GM18505 (cell line): ENCODE measurements at regions not wholly inside any gene's neighbourhood (a gene's known extent, or its start where the extent isn't known, plus 50 kb on each side); places are given as distances from the start of the nearest gene placed in this dataset.

Experiments
- ATAC-seq: cut with Tn5 transposase; IDR thresholded peaks from one replicate; pipeline ENCODE4 v1.9.1; 2021; ENCODE audit not compliant: unreplicated experiment
- POLR2A ChIP-seq: IDR thresholded peaks from 4 replicates; pipeline ENCODE4 v1.6.1; 2011; ENCODE audit warnings: borderline replicate concordance; ENCODE audit not compliant: insufficient read depth, insufficient read length; ENCODE audit errors: extremely low read depth

DNA sequence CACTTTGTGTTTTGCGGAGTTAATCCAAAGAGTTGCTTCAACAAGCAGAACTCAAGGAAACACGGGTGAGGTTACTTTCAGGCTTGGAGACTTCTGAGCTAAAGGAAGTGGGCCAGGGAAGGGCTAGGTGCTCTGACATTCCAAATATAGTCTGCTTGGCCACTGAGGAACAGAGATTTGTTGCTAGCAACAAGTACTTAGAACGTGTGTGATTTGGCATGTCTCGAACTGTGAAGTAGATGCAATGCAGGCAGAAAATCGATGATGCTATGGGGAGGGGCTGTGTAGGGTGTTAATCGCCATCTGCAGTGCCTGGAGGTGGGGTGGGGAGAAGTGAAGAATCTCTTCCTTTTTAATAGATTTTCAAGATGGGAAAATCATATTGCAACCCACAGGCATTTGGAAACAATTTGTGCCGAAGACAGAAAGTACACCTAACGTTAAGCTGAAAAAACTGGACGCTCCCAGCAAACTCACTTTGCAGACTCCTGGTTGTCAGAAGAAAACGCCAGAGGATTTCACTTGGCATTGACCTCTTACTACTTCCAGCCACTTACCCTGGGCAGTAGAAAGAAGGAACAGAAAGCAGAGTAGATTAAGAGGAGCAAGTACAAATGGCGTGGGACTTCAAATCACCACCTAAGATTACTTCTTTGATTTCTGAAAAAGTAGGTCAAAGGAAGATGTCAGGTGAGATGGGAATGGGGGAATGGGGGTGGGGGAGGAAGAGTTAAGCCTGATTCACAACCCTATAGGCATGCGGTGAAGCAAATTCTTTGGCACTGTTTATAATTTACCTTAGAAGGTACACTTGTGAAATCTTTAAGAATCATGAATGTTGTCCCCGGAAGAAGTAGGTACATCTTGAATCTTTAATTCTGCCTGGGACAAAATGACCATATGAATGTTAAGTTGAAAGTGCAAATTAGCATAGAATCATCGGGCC lies 314.1 kb downstream of the CD83 start:
- no peak for TF ChIP-seq POLR2A
- ATAC-seq = no peak

DNA sequence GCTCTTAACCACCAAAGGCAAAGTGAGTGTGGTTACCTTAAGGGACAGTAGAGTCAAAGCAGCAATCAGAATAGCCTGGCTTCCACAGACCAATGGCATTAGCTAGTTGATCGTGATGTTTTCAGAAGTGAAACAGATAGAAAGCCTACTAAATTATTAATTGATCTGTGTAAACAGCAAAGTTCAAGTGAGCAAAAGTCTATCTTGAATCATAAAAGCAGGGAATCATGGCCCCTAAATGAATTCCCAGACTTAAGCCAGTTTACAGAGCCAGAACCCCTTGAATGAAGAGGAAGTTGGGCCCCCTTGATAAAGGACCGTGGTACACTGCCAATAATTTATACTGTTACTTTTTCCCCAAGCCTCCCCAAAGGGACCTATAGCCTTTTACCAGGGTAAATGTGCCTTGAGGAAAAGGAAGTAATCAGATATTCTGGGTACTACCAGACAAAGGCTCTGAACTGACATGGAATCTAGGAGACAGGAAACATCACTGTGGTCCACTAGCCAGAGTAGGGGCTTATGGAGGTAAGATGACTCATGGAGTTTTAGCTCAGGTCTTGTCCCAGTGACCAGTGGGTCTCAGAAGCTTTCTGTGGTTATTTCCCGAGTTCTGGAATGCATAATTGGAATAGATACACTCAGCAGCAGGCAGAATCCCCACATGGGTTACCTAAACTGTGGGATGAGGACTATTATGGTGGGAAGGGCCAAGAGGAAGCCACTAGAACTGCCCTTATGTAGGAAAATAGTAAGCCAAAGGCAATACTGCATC lies 317.5 kb downstream of the CD83 start:
- no peak for TF ChIP-seq POLR2A
- ATAC-seq = no peak

DNA sequence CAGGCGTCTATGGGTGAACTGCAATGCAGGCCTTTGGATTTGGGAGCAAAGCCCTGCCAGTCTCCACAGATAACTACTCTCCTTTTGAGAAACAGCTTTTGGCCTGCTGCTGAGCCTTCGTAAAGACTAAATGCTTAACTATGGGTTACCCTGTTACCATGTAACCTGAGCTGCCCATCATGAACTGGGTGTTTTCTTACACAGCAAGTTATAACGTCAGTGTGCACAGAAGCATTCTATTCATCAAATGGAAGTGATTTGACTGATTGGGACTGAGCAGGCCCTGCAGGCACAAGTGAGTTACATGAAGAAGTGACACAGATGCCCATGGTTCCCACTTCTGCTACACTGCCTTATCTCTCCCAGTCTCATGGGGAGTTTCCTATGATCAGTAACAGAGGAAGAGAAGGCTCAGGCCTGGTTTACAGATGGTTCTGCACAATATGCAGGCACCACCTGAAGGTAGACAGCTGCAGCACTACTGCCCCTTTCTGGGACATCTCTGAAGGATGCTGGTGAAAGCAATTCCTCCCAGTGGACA lies 319.1 kb downstream of the CD83 start:
- ATAC-seq = no peak
- TF ChIP-seq POLR2A = no peak

DNA sequence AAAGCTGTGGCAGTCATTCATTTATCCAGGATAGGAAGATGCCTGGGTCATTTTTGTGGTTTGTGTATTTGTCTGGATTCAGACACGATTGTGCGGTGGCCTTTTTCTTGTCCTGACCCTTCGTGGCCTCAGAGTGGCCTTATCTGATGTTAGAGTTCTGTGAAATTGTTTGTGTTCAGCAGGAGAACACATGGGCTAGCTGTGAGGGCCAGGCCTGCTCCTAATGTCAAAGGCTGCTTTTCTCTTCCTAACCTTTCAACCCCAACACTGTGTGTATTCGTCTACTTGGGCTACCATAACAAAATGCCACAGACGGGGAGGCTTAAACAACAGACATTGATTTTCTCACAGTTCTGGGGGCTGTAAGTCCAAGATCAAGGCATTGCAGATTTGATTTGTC lies 321.8 kb downstream of the CD83 start:
- no peak for ATAC-seq
- no peak for TF ChIP-seq POLR2A

DNA sequence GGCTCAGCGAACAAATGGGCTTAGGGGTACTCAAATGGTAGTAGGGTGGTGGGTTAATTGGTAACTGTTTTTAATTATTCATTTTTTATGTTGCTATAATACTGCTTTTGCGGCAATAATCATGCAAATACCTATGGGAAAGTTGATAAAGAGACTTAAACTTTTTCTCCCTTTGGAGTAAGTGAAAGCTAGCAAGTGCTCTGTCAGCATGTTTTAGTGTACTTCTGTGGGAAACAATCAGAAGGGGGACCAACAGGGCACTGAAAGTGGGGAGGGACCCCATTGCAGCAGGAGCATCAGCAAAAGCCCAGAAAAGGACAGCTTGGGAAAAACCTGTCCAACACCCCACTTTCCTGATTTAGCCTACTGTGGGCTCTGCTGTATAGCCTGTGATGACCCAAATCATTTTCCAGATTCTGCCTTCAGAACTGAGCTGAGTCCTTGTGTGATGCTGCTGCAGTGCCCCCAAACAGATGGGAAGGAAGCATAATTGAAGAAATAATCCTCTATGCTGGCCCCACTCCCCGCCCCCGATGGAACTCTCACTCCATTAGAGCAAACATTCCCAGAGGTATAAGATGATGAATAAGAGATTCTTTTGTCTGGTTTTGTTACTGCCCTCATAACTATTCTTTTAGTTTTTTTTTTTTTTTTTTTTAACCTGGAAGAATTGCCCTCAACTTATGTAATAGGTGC lies 322.8 kb downstream of the CD83 start:
- no peak for ATAC-seq
- TF ChIP-seq POLR2A = no peak

DNA sequence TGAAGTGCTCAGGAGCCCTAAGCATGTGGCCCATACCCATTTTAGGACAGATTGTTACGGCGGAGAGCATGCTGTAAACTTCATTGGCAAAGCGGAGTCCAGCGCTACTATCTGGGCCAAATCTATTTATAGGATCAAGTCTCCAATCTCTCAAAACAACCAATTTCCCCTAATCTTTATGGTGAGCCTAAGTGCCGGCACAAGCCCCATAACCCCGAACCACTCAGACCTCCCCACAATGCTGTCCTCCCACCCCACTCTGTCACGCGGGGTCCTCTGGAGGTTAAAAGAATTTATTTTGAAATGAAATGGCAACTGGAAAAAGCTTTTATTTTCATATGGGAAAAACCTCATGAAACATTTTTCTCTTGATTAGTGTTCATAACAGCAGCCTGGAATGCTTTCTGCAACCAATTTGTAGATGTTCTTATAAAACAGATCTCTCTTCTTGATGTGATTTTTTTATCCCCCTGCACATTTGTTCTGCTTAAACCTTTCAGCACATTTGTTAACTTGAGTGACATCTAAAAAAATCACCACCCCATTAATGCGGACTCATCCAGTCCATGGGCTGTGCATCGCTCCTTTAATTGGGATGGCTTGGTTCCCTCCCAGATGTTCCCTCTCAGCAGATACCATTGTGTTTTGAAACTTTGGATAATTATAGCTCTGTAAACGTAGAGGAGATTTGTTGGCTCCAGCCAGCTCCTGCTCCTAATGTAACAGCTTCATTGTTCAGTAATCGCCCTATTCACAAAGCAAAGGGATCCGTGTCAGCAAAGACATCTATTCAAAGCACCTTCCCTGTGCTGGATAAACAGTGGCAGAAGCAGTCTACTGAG lies 323.6 kb downstream of the CD83 start:
- no peak for TF ChIP-seq POLR2A
- ATAC-seq = no peak

DNA sequence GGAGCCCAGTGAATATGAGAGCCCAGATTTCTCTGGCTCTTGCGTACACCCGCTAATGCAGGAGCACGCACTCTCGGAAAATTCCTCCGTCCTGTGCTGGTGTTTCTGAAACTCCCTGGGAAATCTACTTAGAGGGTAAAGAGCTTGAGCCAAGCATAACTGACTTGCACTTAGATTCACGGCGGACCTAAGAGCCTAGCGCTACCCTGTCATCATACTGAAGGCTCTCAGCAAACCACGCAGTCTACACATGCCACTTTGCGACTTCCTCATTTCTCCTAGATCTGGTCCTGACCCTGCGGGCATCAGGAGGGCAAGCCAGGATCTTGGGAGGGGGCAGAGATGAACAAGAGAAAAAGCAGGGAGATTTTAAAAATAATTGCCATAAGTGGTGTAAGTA lies 324.7 kb downstream of the CD83 start:
- no peak for TF ChIP-seq POLR2A
- no peak for ATAC-seq

DNA sequence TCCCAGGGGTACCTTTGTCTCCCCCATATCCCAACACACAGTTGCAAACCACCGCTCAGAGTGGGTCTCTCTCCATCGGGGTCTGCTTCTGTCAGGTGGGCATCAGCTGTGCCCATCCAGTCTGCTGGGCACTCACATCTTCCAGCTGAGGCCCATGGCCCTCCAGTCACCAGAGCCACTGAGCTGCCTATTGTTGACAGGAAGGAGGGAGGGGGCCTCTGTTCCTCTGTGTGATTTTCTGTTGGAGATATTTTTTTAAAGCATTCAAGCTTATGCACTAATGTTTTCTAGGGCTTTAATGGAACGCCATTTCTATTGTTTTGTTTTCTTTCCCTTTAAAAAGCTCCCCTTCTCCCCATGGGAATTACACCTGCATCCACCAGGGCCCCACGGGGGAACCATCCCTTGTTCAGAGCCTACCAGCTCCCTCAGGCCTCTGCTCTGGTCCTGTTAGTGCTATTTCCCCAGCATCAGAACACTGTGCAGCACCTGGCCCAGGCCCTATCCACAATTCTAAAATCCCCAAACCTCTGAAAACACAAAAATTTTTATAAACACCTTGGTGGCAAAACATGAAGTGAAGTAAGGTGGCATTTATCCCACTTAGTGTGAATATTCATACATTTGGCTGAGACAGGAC lies 326.2 kb downstream of the CD83 start:
- no peak for TF ChIP-seq POLR2A
- no peak for ATAC-seq

DNA sequence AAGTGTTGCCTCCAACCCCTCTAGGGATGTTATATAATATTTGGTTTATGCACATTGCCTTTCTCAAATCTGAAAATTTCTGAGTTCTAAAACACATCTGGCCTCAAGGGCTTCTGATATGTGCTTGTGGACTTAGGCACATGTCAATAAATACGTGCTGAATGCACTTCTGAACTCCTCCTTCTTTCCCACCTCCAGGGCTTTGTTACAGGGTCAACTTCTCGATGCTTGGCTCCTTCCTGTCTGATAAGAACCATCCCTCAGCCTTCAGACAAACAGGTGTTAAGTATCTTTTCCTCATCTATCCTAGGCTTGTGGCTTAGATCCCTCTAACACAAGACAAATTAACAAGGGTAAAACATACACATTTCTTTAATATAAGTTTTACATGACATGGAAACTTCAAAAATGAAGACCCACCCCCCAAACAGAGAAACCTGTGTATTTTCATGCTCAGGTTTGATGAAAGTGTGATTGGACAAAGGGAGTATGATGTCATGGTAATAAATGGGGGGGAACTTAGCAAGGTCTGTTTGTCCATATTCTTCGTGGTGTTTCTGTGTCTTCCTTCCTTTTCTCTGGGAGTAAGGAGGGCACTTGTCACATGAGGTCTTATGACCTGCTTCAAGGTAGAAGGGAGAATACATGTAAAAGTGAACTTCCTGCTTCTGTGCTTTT lies 326.9 kb downstream of the CD83 start:
- no peak for TF ChIP-seq POLR2A
- ATAC-seq = no peak

DNA sequence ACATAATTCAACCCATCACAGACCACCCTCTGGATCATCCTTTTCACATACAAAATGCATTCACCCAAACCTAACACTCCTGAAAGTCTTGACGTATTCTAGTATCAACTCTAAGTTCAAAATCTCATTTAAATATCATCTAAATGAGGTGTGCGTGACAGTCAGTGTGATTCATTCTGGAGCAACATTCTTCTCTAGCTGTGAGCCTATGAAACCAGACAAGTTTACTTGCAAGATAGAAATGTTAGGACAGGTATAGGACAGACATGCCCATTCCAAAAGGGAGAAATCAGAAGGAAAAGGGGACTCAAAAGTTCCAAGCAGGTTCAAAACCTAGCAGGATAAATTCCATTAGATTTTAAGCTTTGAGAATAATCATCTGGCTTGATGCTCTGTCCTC lies 329.7 kb downstream of the CD83 start:
- no peak for ATAC-seq
- no peak for TF ChIP-seq POLR2A

DNA sequence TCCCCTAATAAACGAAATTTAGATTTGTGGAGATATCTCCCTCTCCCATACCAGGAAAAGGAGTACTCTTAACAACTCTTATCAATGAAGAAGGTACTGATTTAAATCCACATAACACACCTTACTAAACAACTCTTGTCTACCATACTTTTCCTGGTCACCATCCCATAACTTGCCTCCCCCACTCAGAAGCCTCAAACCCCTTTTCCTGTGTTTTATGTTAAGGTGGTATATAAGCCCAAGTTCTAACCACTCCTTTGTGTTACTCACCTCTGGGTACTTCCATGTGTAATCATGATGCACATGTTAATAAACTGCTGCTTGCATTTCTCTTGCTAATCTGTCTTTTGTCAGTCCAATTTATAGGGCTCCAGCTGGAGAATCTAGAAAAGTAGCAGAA lies 330.7 kb downstream of the CD83 start:
- TF ChIP-seq POLR2A = no peak
- no peak for ATAC-seq

DNA sequence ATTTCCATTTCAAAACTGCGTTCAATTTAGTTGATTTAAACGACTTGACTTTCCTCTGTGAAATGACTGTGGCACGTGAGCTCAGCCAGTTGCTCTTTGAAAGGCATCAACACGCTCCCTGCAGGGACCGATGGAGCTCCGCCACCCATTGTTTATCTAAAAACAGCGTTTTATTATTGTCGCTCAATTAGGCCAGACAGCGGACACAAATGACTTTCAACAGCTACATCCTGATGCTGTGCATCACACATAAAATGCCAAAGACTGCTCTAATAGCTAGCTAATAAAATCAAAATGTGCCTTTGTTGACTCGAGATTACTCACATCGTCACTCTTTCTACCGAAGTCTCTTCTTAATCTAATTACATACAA lies 332.5 kb downstream of the CD83 start:
- no peak for TF ChIP-seq POLR2A

DNA sequence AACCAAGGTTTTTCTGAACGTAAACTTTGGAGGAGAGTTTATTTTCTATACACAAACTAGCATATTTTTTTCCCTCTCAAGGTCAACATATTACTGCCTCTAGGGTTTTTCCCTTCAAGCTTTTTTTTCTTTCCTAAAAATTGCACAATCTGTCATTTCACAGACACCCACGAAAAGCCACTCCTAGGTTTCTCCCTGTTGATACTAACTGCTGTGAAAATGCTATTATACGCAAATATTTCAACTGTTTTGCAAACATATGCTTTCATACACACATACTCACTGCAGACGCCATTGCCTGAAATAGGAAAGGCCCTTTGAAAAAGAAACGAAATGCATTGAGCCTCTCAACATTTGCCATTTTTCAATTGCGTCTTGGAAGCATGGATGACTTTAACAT lies 333.0 kb downstream of the CD83 start:
- ATAC-seq = no peak
- TF ChIP-seq POLR2A = no peak

More for the DNA sequence above, 332.5 kb downstream of the CD83 start:
- no peak for ATAC-seq
